K562 (cell line): ENCODE measurements at regions not wholly inside any gene's neighbourhood (a gene's known extent, or its start where the extent isn't known, plus 50 kb on each side); places are given as distances from the start of the nearest gene placed in this dataset.

Experiments
- ATAC-seq: fragments of 200-7000 bp; cut with Tn5 transposase; 3 replicates; pipeline ENCODE4 v1.9.1; 2020; ENCODE audit warnings: moderate library complexity
- BruUV-seq: library from RNA; stranded (reverse); fragments of 400-500 nt; replicated peaks from 2 replicates; lab custom pipeline; 2021; lab: Mats Ljungman, UMichigan
- CTCF ChIA-PET: fragments of 300-600 bp; formaldehyde crosslinking; extraction: SDS; loops from one replicate; lab custom pipeline; 2021; ENCODE audit warnings: low intra/inter-chr PET ratio; lab: Yijun Ruan, JAX
- POLR2A ChIA-PET: fragments of 300-600, 350-650 bp; sonication (Branson Sonifier 250); formaldehyde crosslinking; extraction: SDS; loops from one replicate; lab custom pipeline; 2021; ENCODE audit warnings: antibody characterized with exemption, inconsistent platforms; lab: Yijun Ruan, JAX
- DNase-seq, 4 experiments: peaks; one replicate each; pipeline versions ENCODE4 v3.0.0 to v3.0.0-alpha.2; 2011 to 2018; ENCODE audit warnings: low spot score in 3 of 4, mixed read lengths in 3 of 4; ENCODE audit errors: extremely low read depth in 1 of 4
- FAIRE-seq: peaks from 2 replicates; lab custom pipeline; 2011; peaks lifted over from hg19 to GRCh38; lab: Jason Lieb, UNC
- H2AFZ ChIP-seq: 2 replicates; pipeline ENCODE4 v1.6.0; 2011; ENCODE audit warnings: low read depth, low read length, control low read depth, inconsistent platforms
- H3K27ac ChIP-seq: fragments of 200-600 bp; 3 replicates; pipeline ENCODE4 v1.8.0; 2011; ENCODE audit warnings: low read depth, mild to moderate bottlenecking, control low read depth, inconsistent platforms, low read length, moderate library complexity, mixed read lengths; ENCODE audit errors: extremely low read depth
- H3K27me3 ChIP-seq, 2 experiments: fragments of 300-600 bp in 1 of 2; 2 replicates in 1 of 2; 3 replicates in 1 of 2; pipeline versions ENCODE4 v1.6.0 to v1.8.0; 2011; ENCODE audit warnings: inconsistent platforms in 2 of 2, low read length in 2 of 2, mild to moderate bottlenecking in 1 of 2, mixed read lengths in 1 of 2, moderate library complexity in 1 of 2; ENCODE audit not compliant: control insufficient read depth in 2 of 2, insufficient read depth in 2 of 2
- H3K36me3 ChIP-seq: fragments of 300-600 bp; 3 replicates; pipeline ENCODE4 v1.8.0; 2011; ENCODE audit warnings: mild to moderate bottlenecking, low read length, inconsistent platforms; ENCODE audit not compliant: control insufficient read depth, insufficient read depth
- H3K4me1 ChIP-seq, 2 experiments: fragments of 200-600 bp in 1 of 2; replicated peaks in 1 of 2; 2 replicates in 1 of 2; 3 replicates in 1 of 2; pipeline versions ENCODE4 v1.5.1 to v1.8.0; 2011; ENCODE audit warnings: inconsistent platforms in 2 of 2, low read length in 2 of 2, mild to moderate bottlenecking in 1 of 2, mixed read lengths in 1 of 2, moderate library complexity in 1 of 2; ENCODE audit not compliant: control insufficient read depth in 2 of 2, insufficient read depth in 2 of 2
- H3K4me2 ChIP-seq: 2 replicates; pipeline ENCODE4 v1.6.1; 2011; ENCODE audit warnings: low read length, control low read depth, inconsistent platforms, mixed read lengths; ENCODE audit not compliant: insufficient read depth
- H3K4me3 ChIP-seq: fragments of 200-600 bp; sonication (generic), shearing (Covaris generic); 2 replicates; pipeline ENCODE4 v1.5.1; 2016; ENCODE audit warnings: control low read depth, inconsistent platforms
- H3K79me2 ChIP-seq: fragments of 200-600 bp; 3 replicates; pipeline ENCODE4 v1.8.0; 2011; ENCODE audit warnings: low read length, inconsistent platforms; ENCODE audit not compliant: control insufficient read depth, insufficient read depth
- H3K9ac ChIP-seq, 2 experiments: 2 replicates each; pipeline versions ENCODE4 v1.6.0 to v1.6.1; 2011; ENCODE audit warnings: low read depth in 2 of 2, low read length in 2 of 2, control low read depth in 1 of 2, inconsistent platforms in 1 of 2, mild to moderate bottlenecking in 1 of 2, mixed read lengths in 1 of 2; ENCODE audit not compliant: insufficient read depth in 1 of 2
- H3K9me1 ChIP-seq: one replicate; pipeline ENCODE4 v1.6.0; 2011; ENCODE audit warnings: inconsistent platforms, mild to moderate bottlenecking, low read length, moderate library complexity; ENCODE audit not compliant: control insufficient read depth, insufficient read depth
- H3K9me3 ChIP-seq: replicated peaks from 2 replicates; pipeline ENCODE4 v1.5.1; 2011; ENCODE audit warnings: low read depth, low read length, inconsistent platforms; ENCODE audit not compliant: control insufficient read depth, insufficient read depth
- H4K20me1 ChIP-seq: replicated peaks from 2 replicates; pipeline ENCODE4 v1.6.1; 2011; ENCODE audit warnings: low read length, inconsistent platforms, mixed read lengths; ENCODE audit not compliant: control insufficient read depth, insufficient read depth
- CTCFL ChIP-seq: IDR thresholded peaks from 2 replicates; pipeline ENCODE4 v1.6.1; 2011; ENCODE audit warnings: borderline replicate concordance, low read depth, mild to moderate bottlenecking, moderate library complexity, low read length; ENCODE audit not compliant: insufficient read depth, poor library complexity, severe bottlenecking
- FOS ChIP-seq: IDR thresholded peaks from 3 replicates; pipeline ENCODE4 v1.6.1; 2011; ENCODE audit not compliant: insufficient read length; ENCODE audit errors: extremely low read depth
- GABPA ChIP-seq: fragments of 200-800 bp; sonication (Bioruptor generic); conservative IDR thresholded peaks from 2 replicates; pipeline ENCODE4 v1.6.1; 2016; ENCODE audit warnings: low read depth, missing genetic modification characterization, missing compliant biosample characterization
- JUND ChIP-seq, 2 experiments: IDR thresholded peaks; 2 replicates in 1 of 2; 3 replicates in 1 of 2; pipeline ENCODE4 v1.6.1; 2011; ENCODE audit warnings: borderline replicate concordance in 2 of 2, low read depth in 2 of 2, low read length in 2 of 2, improper control_type of control experiment in 1 of 2, missing biosample characterization in 1 of 2, missing genetic modification characterization in 1 of 2, missing genetic modification reagents in 1 of 2
- KDM4B ChIP-seq, 2 experiments: fragments of 450-650 bp in 1 of 2; sonication (generic) in 1 of 2; IDR thresholded peaks; 2 replicates each; pipeline ENCODE4 v1.6.1; 2016 to 2017; ENCODE audit warnings: borderline replicate concordance in 2 of 2, antibody characterized with exemption in 1 of 2, low read depth in 1 of 2, mild to moderate bottlenecking in 1 of 2
- MBD2 ChIP-seq: sonication (generic); IDR thresholded peaks from 2 replicates; pipeline ENCODE4 v1.6.1; 2016; ENCODE audit warnings: low read depth, borderline replicate concordance
- MXD1 ChIP-seq: fragments of 250-450 bp; sonication (Bioruptor Pico); IDR thresholded peaks from 2 replicates; pipeline ENCODE4 v1.8.0; 2021; ENCODE audit warnings: borderline replicate concordance, mild to moderate bottlenecking, moderate library complexity; ENCODE audit not compliant: poor library complexity, severe bottlenecking
- PREB ChIP-seq: sonication (generic); formaldehyde crosslinking; IDR thresholded peaks from 2 replicates; pipeline ENCODE4 v1.8.1; 2023; ENCODE audit warnings: mild to moderate bottlenecking, missing genetic modification reagents
- SAFB ChIP-seq: fragments of 200-400 bp; formaldehyde crosslinking; IDR thresholded peaks from 2 replicates; pipeline ENCODE4 v1.6.1; 2017; ENCODE audit warnings: low read depth, low read length, borderline replicate concordance
- WHSC1 ChIP-seq: IDR thresholded peaks from one replicate; pipeline ENCODE4 v1.6.1; 2012; ENCODE audit warnings: low read length, control low read depth, inconsistent platforms
- ZNF12 ChIP-seq: sonication (generic); formaldehyde crosslinking; IDR thresholded peaks from 2 replicates; pipeline ENCODE4 v1.4.0; 2020; ENCODE audit warnings: mild to moderate bottlenecking, missing genetic modification reagents
- ZNF436 ChIP-seq: fragments of 250-450, 450-650 bp; sonication (Bioruptor Pico); formaldehyde crosslinking; IDR thresholded peaks from 2 replicates; pipeline ENCODE4 v1.7.0; 2020; ENCODE audit warnings: mild to moderate bottlenecking
- WGBS: fragments of 100-300 bp; shearing (Covaris generic); methylation state at CpG from one replicate; pipeline ENCODE4 v1.1.6; 2016; ENCODE audit warnings: low coverage, mixed read lengths; ENCODE audit not compliant: insufficient coverage; ENCODE audit errors: missing lambda C conversion rate; 5-methylcytosine and 5-hydroxymethylcytosine counted together
- in situ Hi-C: fragments of 300-500 bp; cut with MboI; formaldehyde crosslinking; loops from 4 replicates; pipeline ENCODE4 v1.15.0; 2018; ENCODE audit warnings: inconsistent platforms, mixed read lengths
- intact Hi-C: fragments of 100-400 bp; cut with micrococcal nuclease; formaldehyde crosslinking; loops from 2 replicates; pipeline ENCODE4 v1.14.2; 2022
- TF ChIP-seq, protein P1 (sequence below): fragments of 250-450 bp; sonication (Bioruptor Pico); IDR thresholded peaks from 2 replicates; pipeline ENCODE4 v1.4.0; 2020; ENCODE audit warnings: mild to moderate bottlenecking, moderate library complexity

DNA sequence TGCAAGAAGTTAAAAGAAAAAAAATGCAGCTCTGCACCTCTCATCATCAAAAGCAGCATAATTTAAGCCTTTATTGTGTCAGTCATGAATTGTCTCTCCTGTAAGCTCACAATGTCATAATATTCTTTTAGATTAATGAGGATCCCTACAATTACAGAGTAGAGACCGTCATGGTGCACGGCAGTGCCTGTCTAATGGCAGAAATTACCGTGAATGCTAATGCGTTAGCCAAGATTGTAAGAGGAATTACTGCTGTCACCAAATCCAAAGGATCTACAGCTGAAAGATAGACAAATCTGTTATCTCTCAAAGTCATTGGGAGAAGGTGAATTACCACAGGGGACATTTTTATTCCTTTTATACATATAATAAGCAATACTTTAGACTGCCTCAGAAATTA lies 631.6 kb upstream of the NRSN1 start:
- ATAC-seq = no peak
- TF ChIP-seq SAFB (no peak), MXD1 (CRISPR knock-in tag) (no peak), JUND (IDR thresholded peaks at IDR 0.05; ENCODE audit: borderline replicate concordance, low read depth, low read length) (no peak), JUND (tag; IDR thresholded peaks at IDR 0.05; ENCODE audit: borderline replicate concordance, low read depth, low read length) (no peak), KDM4B (IDR thresholded peaks at IDR 0.05; ENCODE audit: borderline replicate concordance in 2 of 2, low read depth in 1 of 2) (no peak), WHSC1 (no peak), ZNF12 (no peak), GABPA (tag) (no peak), MBD2 (no peak), PREB (CRISPR knock-in tag) (no peak), ZNF436 (CRISPR knock-in tag) (no peak), FOS (no peak), CTCFL (no peak)
- TF ChIP-seq, protein P1, sequence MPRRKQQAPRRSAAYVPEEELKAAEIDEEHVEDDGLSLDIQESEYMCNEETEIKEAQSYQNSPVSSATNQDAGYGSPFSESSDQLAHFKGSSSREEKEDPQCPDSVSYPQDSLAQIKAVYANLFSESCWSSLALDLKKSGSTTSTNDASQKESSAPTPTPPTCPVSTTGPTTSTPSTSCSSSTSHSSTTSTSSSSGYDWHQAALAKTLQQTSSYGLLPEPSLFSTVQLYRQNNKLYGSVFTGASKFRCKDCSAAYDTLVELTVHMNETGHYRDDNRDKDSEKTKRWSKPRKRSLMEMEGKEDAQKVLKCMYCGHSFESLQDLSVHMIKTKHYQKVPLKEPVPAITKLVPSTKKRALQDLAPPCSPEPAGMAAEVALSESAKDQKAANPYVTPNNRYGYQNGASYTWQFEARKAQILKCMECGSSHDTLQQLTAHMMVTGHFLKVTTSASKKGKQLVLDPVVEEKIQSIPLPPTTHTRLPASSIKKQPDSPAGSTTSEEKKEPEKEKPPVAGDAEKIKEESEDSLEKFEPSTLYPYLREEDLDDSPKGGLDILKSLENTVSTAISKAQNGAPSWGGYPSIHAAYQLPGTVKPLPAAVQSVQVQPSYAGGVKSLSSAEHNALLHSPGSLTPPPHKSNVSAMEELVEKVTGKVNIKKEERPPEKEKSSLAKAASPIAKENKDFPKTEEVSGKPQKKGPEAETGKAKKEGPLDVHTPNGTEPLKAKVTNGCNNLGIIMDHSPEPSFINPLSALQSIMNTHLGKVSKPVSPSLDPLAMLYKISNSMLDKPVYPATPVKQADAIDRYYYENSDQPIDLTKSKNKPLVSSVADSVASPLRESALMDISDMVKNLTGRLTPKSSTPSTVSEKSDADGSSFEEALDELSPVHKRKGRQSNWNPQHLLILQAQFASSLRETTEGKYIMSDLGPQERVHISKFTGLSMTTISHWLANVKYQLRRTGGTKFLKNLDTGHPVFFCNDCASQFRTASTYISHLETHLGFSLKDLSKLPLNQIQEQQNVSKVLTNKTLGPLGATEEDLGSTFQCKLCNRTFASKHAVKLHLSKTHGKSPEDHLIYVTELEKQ (CRISPR knock-in tag) = no peak

More for the DNA sequence above, 631.6 kb upstream of the NRSN1 start:
- Histone ChIP-seq H3K9me1 (no peaks in the 10 kb centered on the region), H3K4me2 (no peak overlapping the region), H4K20me1 (no peaks in the 10 kb centered on the region), H3K4me3 (no peak overlapping the region), H2AFZ (no peak overlapping the region), H3K79me2 (no peaks in the 10 kb centered on the region), H3K27ac (no peak overlapping the region), H3K4me1 (no peaks in the 10 kb centered on the region), H3K27me3 (no peaks in the 10 kb centered on the region), H3K36me3 (no peaks in the 10 kb centered on the region), H3K9me3 (no peaks in the 10 kb centered on the region; the same call in 1 of the 2 replicates), H3K9ac (no peak overlapping the region)
- in situ Hi-C loops = no loop called here
- CTCF ChIA-PET = interaction anchor here (0.5 kb wide), 1 partner anchor 1775 kb away, joined by 3 read pairs; no protein-coding TSS in a partner anchor
- DNase-seq (no peak), FAIRE-seq (no peak)
- no TSS peak for BruUV-seq
- POLR2A ChIA-PET = no interaction called here
- intact Hi-C loops = no loop called here
- WGBS = 1% methylated on average over 4 of the region's 4 CpGs
